CD4-positive, alpha-beta T cell treated with Interleukin-21 for 1 hour (primary cell): ENCODE measurements at regions not wholly inside any gene's neighbourhood (a gene's known extent, or its start where the extent isn't known, plus 50 kb on each side); places are given as distances from the start of the nearest gene placed in this dataset.

Experiments
- DNase-seq: peaks from one replicate; pipeline ENCODE4 v3.0.0-alpha.2; 2020

GRCh38 chr10:10222304-10222841 is 795.3 kb upstream of the CELF2 start:
- DNase-seq: no peak

GRCh38 chr10:10223131-10223530 is 794.5 kb upstream of the CELF2 start:
- DNase-seq: no peak

- DNase-seq: no peak
These were observed 792.5 kb upstream of the CELF2 start for GRCh38 chr10:10225136-10225676.

- no peak for DNase-seq
These were observed 784.4 kb upstream of the CELF2 start for GRCh38 chr10:10233229-10233628.

- no peak for DNase-seq
These were observed 782.7 kb upstream of the CELF2 start for GRCh38 chr10:10235003-10235402.

GRCh38 chr10:10247585-10247984 is 770.1 kb upstream of the CELF2 start:
- DNase-seq: no peak

GRCh38 chr10:10256860-10257259 is 760.8 kb upstream of the CELF2 start:
- no peak for DNase-seq

GRCh38 chr10:10259013-10259412 is 758.7 kb upstream of the CELF2 start:
- no peak for DNase-seq

GRCh38 chr10:10270126-10271050 is 747.3 kb upstream of the CELF2 start:
- DNase-seq: no peak

- no peak for DNase-seq
These were observed 746.0 kb upstream of the CELF2 start for GRCh38 chr10:10271639-10272192.

- DNase-seq: no peak
These were observed 744.0 kb upstream of the CELF2 start for GRCh38 chr10:10273661-10274060.

GRCh38 chr10:10279906-10280305 is 737.8 kb upstream of the CELF2 start:
- no peak for DNase-seq

GRCh38 chr10:10292501-10292900 is 725.2 kb upstream of the CELF2 start:
- no peak for DNase-seq

GRCh38 chr10:10293041-10293440 is 724.6 kb upstream of the CELF2 start:
- DNase-seq: no peak

- no peak for DNase-seq
These were observed 724.2 kb upstream of the CELF2 start for GRCh38 chr10:10293481-10293951.

GRCh38 chr10:10294184-10294880 is 723.3 kb upstream of the CELF2 start:
- DNase-seq: no peak

GRCh38 chr10:10294881-10295529 is 722.7 kb upstream of the CELF2 start:
- DNase-seq: no peak

GRCh38 chr10:10295537-10295936 is 722.1 kb upstream of the CELF2 start:
- DNase-seq: no peak

- DNase-seq: no peak
These were observed 715.0 kb upstream of the CELF2 start for GRCh38 chr10:10302689-10303088.

- no peak for DNase-seq
These were observed 710.6 kb upstream of the CELF2 start for GRCh38 chr10:10307036-10307435.

GRCh38 chr10:10307551-10307950 is 710.1 kb upstream of the CELF2 start:
- no peak for DNase-seq

GRCh38 chr10:10310498-10310897 is 707.2 kb upstream of the CELF2 start:
- DNase-seq: no peak

GRCh38 chr10:10311966-10312365 is 705.7 kb upstream of the CELF2 start:
- no peak for DNase-seq
